H1 (cell line): ENCODE measurements at regions not wholly inside any gene's neighbourhood (a gene's known extent, or its start where the extent isn't known, plus 50 kb on each side); places are given as distances from the start of the nearest gene placed in this dataset.

Experiments used
- CTCF ChIA-PET: fragments of 300-600 bp; sonication (Branson Sonifier 250); formaldehyde crosslinking; loops from one replicate; lab custom pipeline; 2021; ENCODE audit not compliant: partially characterized antibody; lab: Charles Lee
- POLR2A ChIA-PET: fragments of 300-600 bp; sonication (Branson Sonifier 250); formaldehyde crosslinking; loops from one replicate; lab custom pipeline; 2021; ENCODE audit warnings: inconsistent platforms; ENCODE audit not compliant: partially characterized antibody; lab: Charles Lee
- DNase-seq, 2 experiments: peaks; one replicate each; pipeline versions ENCODE4 v3.0.0 to v3.0.0-alpha.2; 2010 to 2022; ENCODE audit warnings: low spot score in 2 of 2, low read depth in 1 of 2, mixed read lengths in 1 of 2
- FAIRE-seq: peaks from 2 replicates; lab custom pipeline; 2011; peaks lifted over from hg19 to GRCh38; lab: Jason Lieb, UNC
- H2AFZ ChIP-seq: 2 replicates; pipeline ENCODE4 v1.8.1; 2012; ENCODE audit warnings: low read length, inconsistent platforms
- H2AK5ac ChIP-seq: 2 replicates; pipeline ENCODE4 v1.6.1; 2013; ENCODE audit warnings: low read depth, low read length
- H2BK120ac ChIP-seq: replicated peaks from 2 replicates; pipeline ENCODE3; 2013; ENCODE audit warnings: low read depth, low read length, inconsistent platforms
- H2BK12ac ChIP-seq: 2 replicates; pipeline ENCODE4 v1.6.1; 2013; ENCODE audit warnings: low read depth, low read length
- H2BK15ac ChIP-seq: 2 replicates; pipeline ENCODE4 v1.6.1; 2013; ENCODE audit warnings: low read length
- H2BK20ac ChIP-seq: 2 replicates; pipeline ENCODE4 v1.6.1; 2013; ENCODE audit warnings: low read length
- H2BK5ac ChIP-seq: 2 replicates; pipeline ENCODE4 v1.6.1; 2013; ENCODE audit warnings: low read depth, low read length
- H3K14ac ChIP-seq: 2 replicates; pipeline ENCODE4 v1.6.1; 2013; ENCODE audit warnings: inconsistent platforms; ENCODE audit not compliant: insufficient read length
- H3K18ac ChIP-seq: 2 replicates; pipeline ENCODE4 v1.6.1; 2013; ENCODE audit warnings: low read length; ENCODE audit errors: extremely low read depth
- H3K23ac ChIP-seq: 2 replicates; pipeline ENCODE4 v1.6.1; 2013; ENCODE audit warnings: inconsistent platforms; ENCODE audit not compliant: insufficient read length
- H3K23me2 ChIP-seq: 2 replicates; pipeline ENCODE4 v1.6.1; 2013; ENCODE audit warnings: low read depth, low read length
- H3K27ac ChIP-seq: 2 replicates; pipeline ENCODE4 v1.6.1; 2011; ENCODE audit warnings: low read depth, low read length, inconsistent platforms
- H3K27me3 ChIP-seq, 4 experiments: replicated peaks in 1 of 4; 1 replicate in 1 of 4; 2 replicates in 3 of 4; pipeline versions ENCODE4 v1.6.1 to v1.8.1; 2011 to 2013; ENCODE audit warnings: low read length in 3 of 4, mild to moderate bottlenecking in 3 of 4, inconsistent platforms in 2 of 4, mixed read lengths in 2 of 4, moderate library complexity in 1 of 4; ENCODE audit not compliant: control insufficient read depth in 3 of 4, insufficient read depth in 3 of 4; ENCODE audit errors: extremely low read depth in 1 of 4
- H3K36me3 ChIP-seq, 4 experiments: 2 replicates each; pipeline versions ENCODE4 v1.6.1 to v1.8.1; 2011 to 2013; ENCODE audit warnings: mild to moderate bottlenecking in 4 of 4, low read length in 3 of 4, moderate library complexity in 2 of 4, control low read depth in 1 of 4, inconsistent platforms in 1 of 4; ENCODE audit not compliant: insufficient read depth in 4 of 4, control insufficient read depth in 2 of 4
- H3K4ac ChIP-seq: replicated peaks from 2 replicates; pipeline ENCODE3; 2013; ENCODE audit warnings: low read length, low read depth, mixed read lengths, inconsistent platforms; ENCODE audit not compliant: insufficient read length
- H3K4me1 ChIP-seq, 4 experiments: replicated peaks in 1 of 4; 1 replicate in 1 of 4; 2 replicates in 3 of 4; pipeline versions ENCODE4 v1.6.1 to v1.8.1; 2011 to 2013; ENCODE audit warnings: low read length in 3 of 4, inconsistent platforms in 2 of 4, mixed read lengths in 1 of 4; ENCODE audit not compliant: insufficient read depth in 4 of 4, control insufficient read depth in 3 of 4
- H3K4me2 ChIP-seq, 2 experiments: 2 replicates each; pipeline versions ENCODE4 v1.6.1 to v1.8.1; 2011 to 2013; ENCODE audit warnings: low read depth in 2 of 2, low read length in 2 of 2, control low read depth in 1 of 2, inconsistent platforms in 1 of 2, mild to moderate bottlenecking in 1 of 2; ENCODE audit not compliant: insufficient read depth in 1 of 2
- H3K4me3 ChIP-seq, 4 experiments: fragments of 200-600, 300-600 bp in 1 of 4; sonication (generic), shearing (Covaris generic), sonication (Bioruptor Twin) in 1 of 4; 2 replicates each; pipeline versions ENCODE4 v1.5.1 to v1.8.1; 2011 to 2016; ENCODE audit warnings: low read length in 4 of 4, low read depth in 3 of 4, control low read depth in 2 of 4, inconsistent platforms in 2 of 4, mild to moderate bottlenecking in 2 of 4, mixed read lengths in 1 of 4, moderate library complexity in 1 of 4; ENCODE audit not compliant: insufficient read depth in 2 of 4; ENCODE audit errors: extremely low read depth in 1 of 4
- H3K56ac ChIP-seq: replicated peaks from 2 replicates; pipeline ENCODE3; 2013; ENCODE audit warnings: low read depth, mild to moderate bottlenecking, mixed read lengths, low read length, inconsistent platforms; ENCODE audit not compliant: insufficient read length
- H3K79me1 ChIP-seq: 2 replicates; pipeline ENCODE4 v1.6.1; 2013; ENCODE audit warnings: low read depth, low read length, control low read depth
- H3K79me2 ChIP-seq, 2 experiments: 2 replicates each; pipeline versions ENCODE4 v1.6.1 to v1.8.1; 2012 to 2013; ENCODE audit warnings: low read length in 2 of 2, mild to moderate bottlenecking in 2 of 2, inconsistent platforms in 1 of 2; ENCODE audit not compliant: insufficient read depth in 2 of 2, control insufficient read depth in 1 of 2
- H3K9ac ChIP-seq, 4 experiments: replicated peaks in 1 of 4; 1 replicate in 1 of 4; 2 replicates in 3 of 4; pipeline versions ENCODE4 v1.6.1 to v1.8.1; 2011 to 2013; ENCODE audit warnings: low read depth in 3 of 4, low read length in 3 of 4, control low read depth in 2 of 4, mild to moderate bottlenecking in 2 of 4, moderate library complexity in 2 of 4, inconsistent platforms in 1 of 4; ENCODE audit errors: extremely low read depth in 1 of 4
- H3K9me3 ChIP-seq, 2 experiments: 2 replicates each; pipeline versions ENCODE4 v1.6.1 to v1.8.1; 2012 to 2013; ENCODE audit warnings: mild to moderate bottlenecking in 2 of 2, moderate library complexity in 2 of 2, control low read depth in 1 of 2, inconsistent platforms in 1 of 2, low read depth in 1 of 2, low read length in 1 of 2, mixed read lengths in 1 of 2; ENCODE audit not compliant: insufficient read depth in 2 of 2
- H4K20me1 ChIP-seq, 2 experiments: replicated peaks in 1 of 2; 2 replicates each; pipeline versions ENCODE3 to v1.8.1; 2011 to 2013; ENCODE audit warnings: inconsistent platforms in 2 of 2, low read length in 2 of 2, mild to moderate bottlenecking in 1 of 2; ENCODE audit not compliant: insufficient read depth in 2 of 2, control insufficient read depth in 1 of 2
- H4K5ac ChIP-seq: 2 replicates; pipeline ENCODE4 v1.6.1; 2013; ENCODE audit warnings: low read length, low read depth, mixed read lengths, inconsistent platforms; ENCODE audit not compliant: insufficient read length
- H4K8ac ChIP-seq: 2 replicates; pipeline ENCODE4 v1.8.0; 2013; ENCODE audit warnings: mild to moderate bottlenecking, moderate library complexity, low read length, inconsistent platforms; ENCODE audit not compliant: insufficient read depth; ENCODE audit errors: extremely low read depth
- H4K91ac ChIP-seq: replicated peaks from 2 replicates; pipeline ENCODE3; 2013; ENCODE audit warnings: low read length, mixed read lengths, inconsistent platforms; ENCODE audit not compliant: insufficient read length
- BRCA1 ChIP-seq: IDR thresholded peaks from 2 replicates; pipeline ENCODE4 v1.6.1; 2012; ENCODE audit warnings: low read depth, low read length, improper control_type of control experiment
- CHD1 ChIP-seq: IDR thresholded peaks from 2 replicates; pipeline ENCODE4 v1.6.1; 2012; ENCODE audit warnings: low read depth, low read length, improper control_type of control experiment
- GTF2F1 ChIP-seq: IDR thresholded peaks from 2 replicates; pipeline ENCODE4 v1.6.1; 2012; ENCODE audit warnings: low read depth, low read length, improper control_type of control experiment, borderline replicate concordance
- HDAC2 ChIP-seq, 2 experiments: fragments of 300-600 bp in 1 of 2; sonication (generic) in 1 of 2; IDR thresholded peaks; 2 replicates each; pipeline ENCODE4 v1.6.1; 2011 to 2012; ENCODE audit warnings: low read depth in 2 of 2, low read length in 2 of 2, mild to moderate bottlenecking in 2 of 2, moderate library complexity in 2 of 2, borderline replicate concordance in 1 of 2, inconsistent platforms in 1 of 2
- MAFK ChIP-seq: IDR thresholded peaks from 2 replicates; pipeline ENCODE4 v1.6.1; 2012; ENCODE audit warnings: low read depth, mild to moderate bottlenecking, improper control_type of control experiment, low read length
- POU5F1 ChIP-seq: IDR thresholded peaks from 2 replicates; pipeline ENCODE4 v1.6.1; 2011; ENCODE audit warnings: low read depth, mild to moderate bottlenecking, low read length, moderate library complexity
- RAD21 ChIP-seq, 2 experiments: IDR thresholded peaks in 1 of 2; conservative IDR thresholded peaks in 1 of 2; 2 replicates each; pipeline ENCODE4 v1.6.1; 2011; ENCODE audit warnings: low read depth in 2 of 2, low read length in 2 of 2, improper control_type of control experiment in 1 of 2, inconsistent platforms in 1 of 2, mild to moderate bottlenecking in 1 of 2, moderate library complexity in 1 of 2
- RNF2 ChIP-seq: fragments of 200-900, 300-1000 bp; sonication (generic); IDR thresholded peaks from 2 replicates; pipeline ENCODE4 v1.7.1; 2016; ENCODE audit warnings: borderline replicate concordance, low read depth, mild to moderate bottlenecking, antibody characterized with exemption, low read length; ENCODE audit not compliant: poor library complexity, severe bottlenecking; ENCODE audit errors: missing control alignments
- RXRA ChIP-seq: IDR thresholded peaks from 2 replicates; pipeline ENCODE4 v1.6.1; 2011; ENCODE audit warnings: low read depth, mild to moderate bottlenecking, low read length, moderate library complexity; ENCODE audit not compliant: insufficient read depth
- SRF ChIP-seq: IDR thresholded peaks from 2 replicates; pipeline ENCODE4 v1.6.1; 2011; ENCODE audit warnings: mild to moderate bottlenecking, low read depth, low read length, moderate library complexity
- SUZ12 ChIP-seq: fragments of 200-600 bp; sonication (generic); IDR thresholded peaks from 2 replicates; pipeline ENCODE4 v1.6.1; 2012; ENCODE audit warnings: mild to moderate bottlenecking, inconsistent platforms, low read length, moderate library complexity, mixed read lengths
- WGBS, 2 experiments: shearing (Covaris generic) in 1 of 2; methylation state at CpG; one replicate each; pipeline versions ENCODE4 v1.1.6 to v1.1.7; 2013 to 2015; ENCODE audit warnings: low lambda C conversion rate in 2 of 2, mixed read lengths in 2 of 2, inconsistent platforms in 1 of 2, low coverage in 1 of 2, missing lambda C conversion rate in 1 of 2; ENCODE audit not compliant: insufficient replicate concordance in 2 of 2, insufficient coverage in 1 of 2, insufficient read length in 1 of 2; ENCODE audit errors: extremely low coverage in 1 of 2, missing lambda C conversion rate in 1 of 2; 5-methylcytosine and 5-hydroxymethylcytosine counted together

GRCh38 chr4:128451270-128451905, 163.8 kb upstream of the PGRMC2 start:
- Histone ChIP-seq H4K5ac (no peak overlapping the region), H3K27ac (no peak overlapping the region), H3K79me1 (no peaks in the 10 kb centered on the region), H3K36me3 (no peaks in the 10 kb centered on the region), H3K4me1 (no peaks in the 10 kb centered on the region), H2BK120ac (no peak overlapping the region), H3K4me2 (no peak overlapping the region), H3K23ac (no peak overlapping the region), H3K27me3 (no peaks in the 10 kb centered on the region), H2AK5ac (no peak overlapping the region), H3K56ac (no peak overlapping the region), H3K4me3 (no peak overlapping the region), H3K4ac (no peak overlapping the region), H3K23me2 (no peaks in the 10 kb centered on the region; the same call in 1 of the 2 replicates), H3K9ac (no peak overlapping the region), H2BK20ac (no peak overlapping the region), H2AFZ (no peak overlapping the region), H2BK5ac (no peak overlapping the region), H4K20me1 (no peaks in the 10 kb centered on the region), H2BK15ac (no peak overlapping the region), H3K9me3 (no peaks in the 10 kb centered on the region), H3K18ac (no peak overlapping the region), H3K14ac (no peak overlapping the region), H4K8ac (no peak overlapping the region), H2BK12ac (no peak overlapping the region), H4K91ac (no peak overlapping the region), H3K79me2 (no peaks in the 10 kb centered on the region)
- no peak for TF ChIP-seq BRCA1
- no peak for TF ChIP-seq GTF2F1
- TF ChIP-seq SRF: no peak
- no peak for TF ChIP-seq MAFK
- no peak for TF ChIP-seq CHD1
- TF ChIP-seq RNF2: no peak
- TF ChIP-seq SUZ12: no peak
- TF ChIP-seq RAD21 (IDR thresholded peaks at IDR 0.05 in 1 of 2, conservative IDR thresholded peaks at IDR 0.05 in 1 of 2; ENCODE audit: low read depth in 2 of 2, low read length in 2 of 2): no peak
- no peak for TF ChIP-seq HDAC2 (IDR thresholded peaks at IDR 0.05; ENCODE audit: borderline replicate concordance in 1 of 2, low read depth in 2 of 2, low read length in 2 of 2)
- TF ChIP-seq POU5F1: no peak
- no peak for TF ChIP-seq RXRA
- no peak for FAIRE-seq
- 91% methylated on average over 7 of the region's 7 CpGs; no CpG with 5 or more reads in 1 of the 2 experiments for WGBS, 2 experiments
- ChIA-PET POLR2A (no interaction called here), CTCF (interaction anchor here (0.6 to 2.0 kb wide), 3 partner anchors 20 to 592 kb away, joined by 3 to 6 read pairs (median 5); no protein-coding TSS in a partner anchor)
- no peak for DNase-seq
